Colonic mucosa (tissue), 4 donors: ENCODE measurements at regions not wholly inside any gene's neighbourhood (a gene's known extent, or its start where the extent isn't known, plus 50 kb on each side); places are given as distances from the start of the nearest gene placed in this dataset.

ENCODE experiments used
- DNase-seq: peaks from one replicate; pipeline ENCODE4 v3.0.0-alpha.2; 2020
- H3K27ac ChIP-seq: fragments of 200-600 bp; one replicate; pipeline ENCODE4 v1.8.0; 2021
- H3K27me3 ChIP-seq: fragments of 200-600 bp; one replicate; pipeline ENCODE4 v1.8.0; 2021
- H3K36me3 ChIP-seq: fragments of 200-600 bp; one replicate; pipeline ENCODE4 v1.8.0; 2021
- H3K4me1 ChIP-seq: fragments of 200-600 bp; one replicate; pipeline ENCODE4 v1.8.0; 2021; ENCODE audit warnings: mild to moderate bottlenecking
- H3K4me3 ChIP-seq: fragments of 200-600 bp; one replicate; pipeline ENCODE4 v1.8.0; 2021
- H3K9ac ChIP-seq, 2 donors: one replicate each; pipeline ENCODE4 v1.7.0; 2013; ENCODE audit warnings: control low read depth in 2 of 2, low read depth in 2 of 2, low read length in 2 of 2
- H3K9me3 ChIP-seq: fragments of 200-600 bp; one replicate; pipeline ENCODE4 v1.8.0; 2021
- CTCF ChIP-seq: fragments of 200-600 bp; IDR thresholded peaks from one replicate; pipeline ENCODE4 v1.8.0; 2022; ENCODE audit warnings: antibody characterized with exemption, mild to moderate bottlenecking
- intact Hi-C: fragments of 100-400 bp; cut with DNase I; formaldehyde crosslinking; loops from one replicate; pipeline ENCODE4 v1.14.1; 2022
- donor health status: healthy.
- donor health status: DM: no; HTN: no; CAD: no.
- donor health status: DM: no; HTN: no; CAD: no.

DNA sequence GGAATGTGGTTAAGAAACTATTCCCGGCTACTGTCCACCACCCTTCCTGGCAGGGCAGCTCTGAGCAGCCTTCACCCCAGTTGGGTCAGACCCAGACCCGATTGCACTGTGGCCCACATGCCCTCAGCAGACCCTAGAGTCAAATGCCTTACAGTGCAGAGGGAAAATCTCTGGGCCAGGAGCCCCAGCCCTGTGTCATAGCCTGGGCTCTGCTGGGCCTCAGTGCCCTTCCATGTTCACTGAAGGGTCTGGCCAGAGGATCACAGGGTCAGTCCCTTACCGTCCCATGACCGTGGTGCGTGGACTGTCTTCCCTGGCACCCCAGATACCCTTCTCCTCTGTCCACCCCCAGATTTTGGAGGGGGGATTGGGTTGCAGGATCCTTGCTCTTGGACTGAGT lies 73.5 kb upstream of the COL5A1 start:
- no peaks in the 10 kb centered on the region for H3K4me1 ChIP-seq
- no peak overlapping the region for H3K4me3 ChIP-seq
- H3K36me3 ChIP-seq: no peaks in the 10 kb centered on the region
- DNase-seq: peak; percentile 4
- no peak for TF ChIP-seq CTCF
- H3K9ac ChIP-seq: no peak overlapping the region
- no peaks in the 10 kb centered on the region for H3K27me3 ChIP-seq
- no peak overlapping the region for H3K27ac ChIP-seq
- intact Hi-C loops: no loop called here
- no peaks in the 10 kb centered on the region for H3K9me3 ChIP-seq

GRCh38 chr9:134568811-134569210 lies 72.8 kb upstream of the COL5A1 start:
- TF ChIP-seq CTCF: no peak
- intact Hi-C loops: no loop called here
- DNase-seq: no peak
- H3K9me3 ChIP-seq: no peaks in the 10 kb centered on the region
- H3K27me3 ChIP-seq: no peaks in the 10 kb centered on the region
- no peaks in the 10 kb centered on the region for H3K36me3 ChIP-seq
- H3K27ac ChIP-seq: no peak overlapping the region
- H3K9ac ChIP-seq: no peak overlapping the region
- no peaks in the 10 kb centered on the region for H3K4me1 ChIP-seq
- no peak overlapping the region for H3K4me3 ChIP-seq

DNA sequence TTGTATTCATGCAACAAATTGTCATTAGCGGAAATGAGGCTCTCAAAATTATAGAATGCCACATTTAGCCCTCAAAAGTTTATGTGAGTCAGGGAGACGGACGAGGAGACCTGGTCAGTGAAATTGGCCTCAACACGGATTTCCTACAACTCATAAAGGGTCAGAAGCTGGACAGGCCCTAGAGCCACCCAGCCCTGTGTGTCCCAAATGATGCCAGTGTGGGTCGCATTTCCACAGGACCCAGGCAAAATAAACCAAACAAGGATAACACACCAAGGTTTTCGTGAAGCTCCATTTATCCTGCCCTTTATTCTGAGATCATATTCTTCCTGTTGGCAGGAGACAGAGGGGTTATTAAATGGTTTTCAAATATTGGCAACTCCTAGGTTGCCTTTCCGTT lies 72.0 kb upstream of the COL5A1 start:
- Histone ChIP-seq H3K9ac (no peak overlapping the region), H3K36me3 (no peaks in the 10 kb centered on the region), H3K4me3 (no peak overlapping the region), H3K27ac (no peak overlapping the region), H3K27me3 (no peaks in the 10 kb centered on the region), H3K9me3 (no peaks in the 10 kb centered on the region), H3K4me1 (no peaks in the 10 kb centered on the region)
- TF ChIP-seq CTCF: no peak
- DNase-seq: no peak
- intact Hi-C loops: no loop called here

DNA sequence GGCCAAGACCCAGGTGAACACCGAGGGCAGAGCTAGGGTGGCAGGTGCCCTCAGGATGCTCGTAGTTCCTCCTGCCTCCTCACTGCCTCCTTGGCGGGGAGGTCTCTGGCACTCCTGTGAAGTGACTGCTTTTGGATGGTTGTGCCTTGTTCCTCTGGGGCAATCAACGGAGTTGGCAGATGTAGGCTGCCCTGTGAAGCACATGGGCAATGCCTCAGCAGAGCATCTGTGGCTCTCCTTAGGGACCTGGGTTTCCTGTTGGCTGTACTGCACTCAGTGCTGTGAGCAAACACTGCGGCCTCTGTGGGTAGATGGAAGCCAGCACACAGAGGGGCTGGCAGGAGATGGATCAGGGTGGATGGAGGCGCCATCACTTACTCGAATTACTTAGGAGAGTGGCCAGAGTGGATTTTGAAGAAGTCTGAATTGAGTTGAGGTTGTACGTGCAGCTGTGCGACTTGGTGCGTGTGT lies 71.4 kb upstream of the COL5A1 start:
- intact Hi-C loops: no loop called here
- Histone ChIP-seq H3K36me3 (no peaks in the 10 kb centered on the region), H3K9me3 (no peaks in the 10 kb centered on the region), H3K9ac (no peak overlapping the region), H3K4me3 (no peak overlapping the region), H3K4me1 (no peaks in the 10 kb centered on the region), H3K27ac (no peak overlapping the region), H3K27me3 (no peaks in the 10 kb centered on the region)
- no peak for TF ChIP-seq CTCF
- no peak for DNase-seq

DNA sequence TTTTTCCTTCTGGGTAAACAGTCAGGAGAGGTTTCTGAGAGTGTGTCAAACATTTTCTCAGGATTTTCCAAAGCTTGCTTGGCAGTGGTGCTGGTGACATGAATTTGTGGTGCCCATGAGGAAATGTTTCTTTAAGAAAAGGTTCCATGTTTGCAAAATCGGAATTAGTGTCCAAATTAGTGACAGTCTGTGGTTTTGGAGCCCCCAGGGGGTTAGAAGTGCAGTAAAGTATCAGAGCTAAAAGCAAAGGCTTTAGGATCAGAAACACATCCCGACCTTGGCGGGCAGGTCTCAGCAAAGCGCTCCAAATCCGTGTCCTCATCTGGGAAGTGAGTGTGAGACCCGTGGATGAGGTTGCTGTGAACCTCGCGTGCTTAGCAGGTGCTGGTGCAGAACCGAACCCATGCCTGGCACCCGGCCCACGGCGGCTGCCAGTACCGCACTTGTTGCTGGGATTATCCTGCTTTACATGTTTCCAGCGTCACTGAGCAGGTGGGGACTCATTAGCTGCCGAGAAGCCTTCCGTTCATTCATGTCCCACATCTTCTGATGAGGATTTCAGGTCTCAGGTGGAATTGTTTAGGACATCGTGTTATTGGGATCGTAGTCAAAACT lies 70.8 kb upstream of the COL5A1 start:
- DNase-seq: peak; percentile 3

More for the DNA sequence above, 70.8 kb upstream of the COL5A1 start:
- no peaks in the 10 kb centered on the region for H3K27me3 ChIP-seq
- no peaks in the 10 kb centered on the region for H3K4me1 ChIP-seq
- no peak for TF ChIP-seq CTCF
- no peak overlapping the region for H3K27ac ChIP-seq
- H3K36me3 ChIP-seq: no peaks in the 10 kb centered on the region
- H3K9me3 ChIP-seq: no peaks in the 10 kb centered on the region
- H3K4me3 ChIP-seq: no peak overlapping the region
- intact Hi-C loops: no loop called here
- no peak overlapping the region for H3K9ac ChIP-seq
